GM23248 (cell line): ENCODE measurements at regions not wholly inside any gene's neighbourhood (a gene's known extent, or its start where the extent isn't known, plus 50 kb on each side); places are given as distances from the start of the nearest gene placed in this dataset.

ENCODE experiments used
- DNase-seq: peaks from one replicate; pipeline ENCODE4 v3.0.0-alpha.2; 2015
- H2AFZ ChIP-seq: fragments of 200-600 bp; sonication (generic); 2 replicates; pipeline ENCODE4 v1.6.1; 2016; ENCODE audit warnings: antibody characterized with exemption
- H3F3A ChIP-seq: fragments of 200-600 bp; sonication (generic); 2 replicates; pipeline ENCODE4 v1.6.1; 2016; ENCODE audit warnings: mild to moderate bottlenecking, antibody characterized with exemption, mixed run types; ENCODE audit not compliant: insufficient read depth
- H3K27ac ChIP-seq: fragments of 200-600 bp; sonication (generic); 2 replicates; pipeline ENCODE4 v1.5.1; 2016; ENCODE audit warnings: mild to moderate bottlenecking
- H3K27me3 ChIP-seq: fragments of 200-600 bp; sonication (generic); replicated peaks from 2 replicates; pipeline ENCODE4 v1.6.1; 2016; ENCODE audit warnings: mild to moderate bottlenecking; ENCODE audit not compliant: insufficient read depth
- H3K36me3 ChIP-seq: fragments of 200-600 bp; sonication (generic); 2 replicates; pipeline ENCODE4 v1.6.1; 2016; ENCODE audit warnings: low read depth, mild to moderate bottlenecking
- H3K4me1 ChIP-seq: fragments of 200-600 bp; sonication (generic); 2 replicates; pipeline ENCODE4 v1.6.1; 2016; ENCODE audit warnings: mild to moderate bottlenecking; ENCODE audit not compliant: insufficient read depth
- H3K4me2 ChIP-seq: fragments of 200-600 bp; sonication (generic); one replicate; pipeline ENCODE4 v1.6.1; 2016; ENCODE audit warnings: mild to moderate bottlenecking; ENCODE audit not compliant: unreplicated experiment
- H3K4me3 ChIP-seq: fragments of 200-600 bp; sonication (generic); 2 replicates; pipeline ENCODE4 v1.5.1; 2016; ENCODE audit warnings: mild to moderate bottlenecking
- H3K79me2 ChIP-seq: fragments of 200-600 bp; sonication (generic); 2 replicates; pipeline ENCODE4 v1.6.1; 2016; ENCODE audit warnings: mild to moderate bottlenecking; ENCODE audit not compliant: insufficient read depth
- H3K9ac ChIP-seq: fragments of 200-600 bp; sonication (generic); 2 replicates; pipeline ENCODE4 v1.6.1; 2016; ENCODE audit warnings: mild to moderate bottlenecking
- H3K9me2 ChIP-seq: fragments of 200-600 bp; sonication (generic); 2 replicates; pipeline ENCODE4 v1.6.1; 2016; ENCODE audit warnings: mixed run types, mild to moderate bottlenecking, moderate library complexity; ENCODE audit not compliant: insufficient read depth
- H3K9me3 ChIP-seq: fragments of 200-600 bp; sonication (generic); one replicate; pipeline ENCODE4 v1.6.1; 2017; ENCODE audit warnings: low read depth
- H4K20me1 ChIP-seq: fragments of 200-600 bp; sonication (generic); 2 replicates; pipeline ENCODE4 v1.6.0; 2016; ENCODE audit not compliant: insufficient read depth
- EZH2 ChIP-seq: fragments of 200-600 bp; sonication (generic); IDR thresholded peaks from 2 replicates; pipeline ENCODE4 v1.6.1; 2018; ENCODE audit warnings: antibody characterized with exemption, mild to moderate bottlenecking; ENCODE audit not compliant: insufficient read depth, poor library complexity, severe bottlenecking
- EZH2phosphoT487 ChIP-seq: fragments of 200-600 bp; sonication (generic); IDR thresholded peaks from 2 replicates; pipeline ENCODE4 v1.6.1; 2018; ENCODE audit warnings: antibody characterized with exemption, moderate library complexity, mild to moderate bottlenecking, low read depth; ENCODE audit not compliant: insufficient read depth
- WGBS, 2 experiments: methylation state at CpG; one replicate each; pipeline ENCODE4 v1.1.6; 2015 to 2017; ENCODE audit warnings: low lambda C conversion rate in 2 of 2, low coverage in 1 of 2; ENCODE audit errors: missing lambda C conversion rate in 2 of 2; 5-methylcytosine and 5-hydroxymethylcytosine counted together
- in situ Hi-C: fragments of 300-500 bp; cut with MboI; formaldehyde crosslinking; loops from 2 replicates; pipeline ENCODE4 v1.15.0; 2020

DNA sequence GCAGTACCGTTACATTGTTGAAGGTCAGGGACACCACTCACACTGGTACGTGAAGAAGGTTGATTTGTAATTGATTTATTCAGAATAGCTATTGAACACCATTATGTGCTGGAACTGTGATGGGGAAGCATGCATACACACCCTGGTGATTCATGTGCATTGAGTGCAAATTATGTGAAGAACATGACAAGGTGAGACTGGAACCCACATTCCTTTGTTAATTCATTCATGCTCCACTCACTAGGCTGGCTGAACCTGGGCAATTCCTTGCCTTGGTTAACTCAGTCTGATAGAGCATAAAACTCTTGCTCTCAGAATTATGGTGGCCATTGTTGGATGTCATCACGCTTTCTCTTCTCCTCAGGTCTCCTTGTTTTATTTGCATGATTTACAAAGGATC, 67.3 kb upstream of the TPK1 start:
- Histone ChIP-seq H3K27me3 (no peaks in the 10 kb centered on the region), H3K9ac (no peak overlapping the region), H3F3A (no peaks in the 10 kb centered on the region), H2AFZ (no peak overlapping the region), H4K20me1 (no peaks in the 10 kb centered on the region), H3K4me3 (no peak overlapping the region), H3K4me2 (no peak overlapping the region), H3K36me3 (no peaks in the 10 kb centered on the region), H3K9me2 (no peaks in the 10 kb centered on the region), H3K9me3 (no peaks in the 10 kb centered on the region), H3K4me1 (no peaks in the 10 kb centered on the region), H3K79me2 (no peaks in the 10 kb centered on the region), H3K27ac (no peak overlapping the region)
- WGBS, 2 experiments, result 33 to 35% methylated on average over 3 of the region's 3 CpGs
- TF ChIP-seq EZH2, result no peak
- no peak for TF ChIP-seq EZH2phosphoT487
- in situ Hi-C loops, result no loop called here
- no peak for DNase-seq

DNA sequence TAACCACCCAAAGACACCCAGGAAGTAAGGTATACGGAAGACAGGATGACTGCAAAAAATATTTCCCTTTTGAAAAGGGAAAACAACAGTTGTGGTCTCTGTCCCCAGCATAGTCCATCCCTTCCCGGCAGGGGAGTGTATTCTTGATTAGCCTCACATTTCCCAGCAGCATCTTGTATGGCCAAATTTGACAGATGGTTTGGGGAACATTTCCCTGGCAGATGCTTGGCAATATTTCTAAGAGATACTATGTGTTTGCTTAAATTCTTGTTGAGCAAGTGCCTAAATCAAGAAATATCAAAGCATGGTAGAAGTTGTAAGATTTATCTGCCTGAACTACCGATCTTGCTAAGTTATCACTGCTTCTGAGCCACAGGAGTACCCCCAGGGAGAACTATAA, 56.9 kb upstream of the TPK1 start:
- WGBS, 2 experiments, result 8 to 12% methylated on average over 3 of the region's 3 CpGs
- H3K27ac ChIP-seq, result no peak overlapping the region
- no peak for TF ChIP-seq EZH2phosphoT487
- no peak for TF ChIP-seq EZH2

More for the DNA sequence above, 56.9 kb upstream of the TPK1 start:
- Histone ChIP-seq H3K9ac (no peak overlapping the region), H3K4me3 (no peak overlapping the region), H3K9me2 (no peaks in the 10 kb centered on the region), H4K20me1 (no peaks in the 10 kb centered on the region), H3K4me1 (no peaks in the 10 kb centered on the region), H3K36me3 (no peaks in the 10 kb centered on the region), H3F3A (no peaks in the 10 kb centered on the region), H3K9me3 (no peaks in the 10 kb centered on the region), H3K4me2 (no peak overlapping the region), H3K79me2 (no peaks in the 10 kb centered on the region), H3K27me3 (no peaks in the 10 kb centered on the region), H2AFZ (no peak overlapping the region)
- DNase-seq, result no peak
- in situ Hi-C loops, result no loop called here
